Epithelial cell of proximal tubule (primary cell): ENCODE measurements at regions not wholly inside any gene's neighbourhood (a gene's known extent, or its start where the extent isn't known, plus 50 kb on each side); places are given as distances from the start of the nearest gene placed in this dataset.

Experiments
- DNase-seq: peaks from one replicate; pipeline ENCODE4 v3.0.0-alpha.2; 2011; ENCODE audit warnings: low read depth
- H3K4me3 ChIP-seq: 2 replicates; pipeline ENCODE4 v1.5.1; 2011; ENCODE audit warnings: low read depth, mild to moderate bottlenecking, low read length
- CTCF ChIP-seq: conservative IDR thresholded peaks from 2 replicates; pipeline ENCODE4 v1.5.1; 2012; ENCODE audit warnings: low read depth, mild to moderate bottlenecking, low read length

DNA sequence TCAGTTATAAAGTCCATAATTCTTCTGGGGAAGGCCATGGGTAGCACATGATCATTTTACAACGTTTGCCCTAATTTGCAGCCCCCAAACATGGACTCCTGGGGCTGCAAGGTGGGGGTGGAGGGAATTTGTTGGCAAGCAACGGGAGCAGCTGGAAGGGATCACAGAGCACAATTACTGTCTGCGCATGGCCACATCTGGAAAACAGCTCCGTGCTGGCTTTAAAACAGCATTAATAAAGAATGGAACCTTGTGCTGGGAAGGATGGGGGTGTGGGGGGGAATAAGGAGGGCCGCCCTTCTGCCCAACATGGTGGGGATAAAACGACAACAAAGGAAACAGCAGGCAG is 60.9 kb upstream of the SLC14A2 start:
- no peak for TF ChIP-seq CTCF
- no peak for DNase-seq
- H3K4me3 ChIP-seq: no peak overlapping the region

DNA sequence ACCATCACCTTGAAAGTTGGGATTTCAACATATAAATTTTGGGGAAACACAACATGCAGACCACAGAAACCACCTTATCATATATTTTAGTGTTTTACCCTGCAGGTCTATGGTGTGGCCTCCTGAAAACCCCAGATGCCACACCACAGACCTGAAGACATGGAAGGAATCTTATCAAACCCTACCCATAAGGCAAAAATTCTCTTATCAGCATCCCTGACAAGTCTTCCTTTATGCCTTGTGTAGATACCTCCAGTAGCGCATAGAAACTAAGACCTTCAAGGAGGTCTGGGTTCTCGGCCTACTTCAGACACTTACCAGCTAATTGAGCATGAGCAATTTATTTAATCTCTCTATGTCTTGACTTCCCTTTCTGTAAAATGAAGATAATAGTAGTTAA is 59.1 kb upstream of the SLC14A2 start:
- H3K4me3 ChIP-seq: no peak overlapping the region
- no peak for DNase-seq

GRCh38 chr18:45557287-45557686 is 58.0 kb upstream of the SLC14A2 start:
- no peak overlapping the region for H3K4me3 ChIP-seq
- TF ChIP-seq CTCF: no peak
- no peak for DNase-seq

More for the DNA sequence above, 59.1 kb upstream of the SLC14A2 start:
- no peak for TF ChIP-seq CTCF

DNA sequence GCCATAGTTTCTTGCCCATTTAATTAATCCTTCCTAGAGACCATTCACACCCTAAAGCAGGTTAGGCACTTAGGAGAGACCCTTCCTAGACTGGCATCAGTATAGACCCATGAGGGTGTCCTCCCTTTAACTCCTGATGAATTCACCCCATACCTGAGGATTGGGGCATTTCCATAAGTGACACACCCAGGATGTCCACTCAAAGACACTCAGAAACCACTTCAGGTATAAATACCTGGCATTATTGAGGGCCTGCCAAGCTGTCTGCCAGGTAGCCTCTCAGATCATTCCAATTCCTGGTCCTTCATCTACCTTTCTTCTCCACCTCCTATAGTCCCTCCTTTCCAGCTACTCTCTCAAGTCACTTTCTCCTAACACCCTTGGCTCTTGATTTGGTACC is 57.5 kb upstream of the SLC14A2 start:
- no peak for TF ChIP-seq CTCF
- DNase-seq: no peak
- no peak overlapping the region for H3K4me3 ChIP-seq

DNA sequence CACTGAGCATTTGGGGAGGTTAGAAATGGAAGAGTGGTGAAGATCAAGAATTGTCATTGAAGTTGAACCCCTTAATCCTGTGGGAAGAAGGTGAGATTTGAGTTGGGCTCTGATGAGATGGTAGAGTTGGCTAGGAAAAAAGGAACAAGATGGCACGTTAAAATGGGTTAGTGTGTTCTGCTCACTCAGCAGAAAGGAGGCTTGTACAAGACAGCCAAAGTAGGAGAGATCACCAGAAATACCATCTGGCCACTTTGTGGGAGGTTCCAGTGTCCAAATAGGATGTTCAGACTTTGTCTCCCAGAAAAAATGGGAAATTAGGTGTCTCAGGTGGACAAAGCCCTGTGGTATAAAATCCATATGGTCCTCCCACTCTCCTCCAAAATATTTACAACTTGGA is 56.0 kb upstream of the SLC14A2 start:
- TF ChIP-seq CTCF: no peak
- no peak overlapping the region for H3K4me3 ChIP-seq
- no peak for DNase-seq

- TF ChIP-seq CTCF: no peak
- DNase-seq: no peak
- no peak overlapping the region for H3K4me3 ChIP-seq
Observed at GRCh38 chr18:45560870-45561269, 54.4 kb upstream of the SLC14A2 start.

DNA sequence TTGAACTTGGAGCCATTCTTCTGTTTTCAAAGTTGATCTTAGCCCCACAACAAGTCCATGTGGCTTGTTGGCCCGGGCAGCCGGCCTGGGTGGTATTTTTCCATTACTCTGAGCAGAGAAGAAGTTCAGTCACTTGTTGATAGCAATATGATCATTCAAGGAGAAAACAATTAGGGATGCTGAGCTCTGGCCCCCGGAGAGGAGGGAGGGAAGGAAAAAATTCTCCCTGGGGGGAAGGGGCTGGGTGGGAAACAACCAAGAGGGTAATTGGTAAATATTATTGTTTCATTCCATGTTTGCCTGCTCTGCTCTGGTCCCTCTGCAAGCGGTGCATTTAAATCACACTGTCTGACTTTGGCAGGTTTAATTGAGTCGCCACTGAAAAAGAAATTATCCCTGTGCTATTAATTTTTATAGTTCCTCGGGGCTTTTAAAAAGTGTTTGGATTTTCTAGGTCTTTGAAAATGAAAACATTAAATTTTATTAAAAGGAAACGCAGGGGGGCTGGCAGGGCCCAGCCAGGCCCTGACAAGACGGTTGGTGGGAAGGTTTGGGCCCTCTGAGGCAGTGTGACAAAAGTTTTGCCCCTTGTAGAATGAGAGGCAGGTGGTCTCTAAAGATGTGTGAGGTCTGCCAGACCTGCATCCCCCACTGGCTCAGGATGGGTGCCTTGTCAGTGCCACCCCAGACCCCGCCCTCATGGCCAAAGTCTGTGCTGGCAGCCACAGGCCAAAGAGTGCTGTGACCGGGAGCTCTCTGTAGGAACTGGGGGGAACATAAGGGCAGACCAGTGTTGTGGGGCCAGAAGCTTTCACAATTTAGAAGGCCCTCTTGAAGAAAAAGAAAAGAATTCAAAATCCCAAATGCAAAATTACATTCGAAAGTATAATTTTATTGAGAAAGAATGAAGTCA is 52.5 kb upstream of the SLC14A2 start:
- no peak overlapping the region for H3K4me3 ChIP-seq
- TF ChIP-seq CTCF: no peak
- DNase-seq: no peak
